Fibroblast of peridontal ligament (primary cell): ENCODE measurements at regions not wholly inside any gene's neighbourhood (a gene's known extent, or its start where the extent isn't known, plus 50 kb on each side); places are given as distances from the start of the nearest gene placed in this dataset.
A peak's percentile ranks its signal among the peaks of the same experiment; 100 is the strongest.

Experiments
- DNase-seq: peaks from one replicate; pipeline ENCODE4 v3.0.0-alpha.2; 2010; ENCODE audit errors: extremely low read depth

- DNase-seq: peak; percentile 64
Observed at GRCh38 chr18:54020966-54021365, 203.5 kb downstream of the MBD2 start.

DNA sequence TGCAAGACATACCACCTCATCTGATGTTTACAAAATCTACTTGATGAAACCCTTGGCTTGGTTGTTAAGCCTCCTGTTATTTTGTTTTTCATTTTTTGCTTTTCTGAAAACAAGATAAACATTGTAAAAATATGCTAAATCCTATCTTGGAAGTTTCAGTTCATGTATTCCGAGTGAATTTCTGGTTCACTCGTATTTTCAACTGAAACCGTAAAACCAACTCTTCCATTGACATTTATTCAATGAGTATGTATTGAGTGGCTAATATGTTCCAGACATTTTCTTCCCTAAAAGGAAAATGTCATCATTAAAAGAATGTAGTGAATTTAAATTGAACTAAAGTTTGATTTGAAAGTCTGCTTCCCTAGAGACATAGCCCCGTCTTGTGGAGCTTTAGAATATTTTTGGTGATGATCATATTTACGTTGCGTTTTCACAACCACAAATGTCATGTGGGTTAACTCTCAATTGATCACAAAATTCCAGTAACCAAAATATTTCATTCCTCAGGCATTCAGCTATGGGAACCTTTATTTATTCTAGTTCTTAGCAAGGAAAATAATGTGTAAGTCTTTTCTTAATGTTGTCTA is 204.2 kb downstream of the MBD2 start:
- peak; percentile 98 for DNase-seq

DNA sequence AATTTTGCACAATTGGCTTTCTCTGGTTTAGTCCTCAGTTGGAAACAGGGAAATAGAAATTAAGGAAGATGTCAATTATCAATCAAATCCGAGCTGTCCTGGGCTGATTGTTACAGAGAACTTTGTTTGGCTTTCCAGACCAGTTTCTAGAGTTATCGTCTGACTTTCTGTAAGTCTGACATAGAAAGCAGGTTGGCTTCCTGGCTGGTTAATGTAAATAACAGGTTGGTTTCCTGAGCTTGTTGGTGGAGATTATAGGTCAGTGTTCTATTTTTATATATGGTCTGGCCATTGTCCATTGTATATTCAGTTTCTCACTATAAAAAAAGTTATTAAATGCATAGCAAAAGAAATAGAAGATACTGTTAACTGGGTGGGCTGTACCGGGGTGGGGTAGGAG is 204.8 kb downstream of the MBD2 start:
- peak; percentile 39 for DNase-seq

DNA sequence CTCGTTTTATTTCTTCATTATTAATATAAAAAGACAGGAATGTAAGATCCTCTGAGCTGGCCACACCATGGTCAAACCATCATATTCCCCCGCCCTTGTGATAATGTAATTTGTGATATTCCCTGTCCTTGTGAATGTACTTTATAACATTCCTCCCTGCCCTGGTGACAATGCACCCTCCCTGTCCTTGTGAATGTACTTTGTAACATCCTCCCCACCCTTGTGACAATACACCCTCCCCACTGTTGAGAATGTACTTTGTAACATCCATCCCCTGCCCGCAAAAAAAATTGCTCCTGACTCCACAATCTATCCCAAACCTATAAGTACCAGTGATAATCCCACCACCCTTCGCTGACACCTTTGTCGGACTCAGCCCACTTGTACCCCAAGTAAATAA is 211.0 kb downstream of the MBD2 start:
- no peak for DNase-seq

DNA sequence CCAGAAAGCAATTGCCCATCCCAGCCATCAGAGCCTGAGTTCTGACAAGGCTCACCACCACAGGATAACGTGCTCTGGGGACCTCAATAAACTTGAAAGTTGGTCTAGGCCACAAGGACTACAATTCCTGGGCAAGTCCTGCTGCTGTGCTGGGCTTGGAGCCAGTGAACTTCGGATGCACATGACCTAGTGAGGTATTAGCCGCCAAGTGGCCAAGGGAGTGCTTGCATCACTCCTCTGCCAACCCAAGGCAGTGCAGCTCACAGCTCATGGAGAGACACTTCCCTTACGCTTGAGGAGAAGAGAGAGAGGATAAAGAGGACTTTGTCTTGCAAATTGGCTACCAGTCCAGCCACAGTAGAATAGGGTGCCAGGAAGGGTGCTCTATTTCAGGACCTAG is 219.6 kb downstream of the MBD2 start:
- DNase-seq: peak; percentile 35

GRCh38 chr18:54003195-54003594 is 221.3 kb downstream of the MBD2 start:
- no peak for DNase-seq

DNA sequence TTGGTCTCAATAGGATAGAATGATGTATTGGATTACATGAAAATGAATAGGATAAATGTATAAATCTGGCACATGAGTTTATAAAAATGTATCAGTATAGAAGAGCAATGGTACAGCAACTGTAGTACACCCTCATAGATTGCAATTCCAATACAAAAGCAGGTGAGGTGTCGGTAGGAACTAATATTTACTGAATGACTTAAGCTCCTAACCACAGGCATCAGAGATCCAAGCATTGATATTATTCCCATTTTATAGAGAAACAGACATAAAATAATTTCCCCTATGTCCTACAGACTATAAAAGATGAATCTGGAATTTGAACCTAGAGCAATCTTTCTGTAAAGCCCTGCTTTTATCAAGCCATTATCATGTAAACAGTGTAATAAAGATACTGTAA is 227.4 kb downstream of the MBD2 start:
- no peak for DNase-seq

DNA sequence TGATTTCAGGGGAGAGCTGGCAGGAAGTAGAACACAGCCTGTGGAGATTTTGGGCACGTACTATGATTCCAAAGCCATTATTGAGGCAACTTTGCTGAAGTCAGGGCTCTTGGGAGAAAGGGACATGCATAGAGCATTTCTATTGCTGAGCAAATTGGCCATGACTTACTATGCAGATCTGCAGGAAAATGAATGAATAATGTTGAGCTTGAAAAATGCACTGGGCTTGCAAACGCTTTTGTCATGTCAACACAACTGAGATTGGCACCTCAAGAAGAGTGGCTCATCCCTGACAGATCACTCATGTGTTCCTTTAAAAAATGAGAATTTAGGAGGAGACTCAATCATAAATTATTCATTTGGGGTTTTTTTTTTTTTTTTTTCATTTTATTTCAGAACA is 230.5 kb downstream of the MBD2 start:
- no peak for DNase-seq

DNA sequence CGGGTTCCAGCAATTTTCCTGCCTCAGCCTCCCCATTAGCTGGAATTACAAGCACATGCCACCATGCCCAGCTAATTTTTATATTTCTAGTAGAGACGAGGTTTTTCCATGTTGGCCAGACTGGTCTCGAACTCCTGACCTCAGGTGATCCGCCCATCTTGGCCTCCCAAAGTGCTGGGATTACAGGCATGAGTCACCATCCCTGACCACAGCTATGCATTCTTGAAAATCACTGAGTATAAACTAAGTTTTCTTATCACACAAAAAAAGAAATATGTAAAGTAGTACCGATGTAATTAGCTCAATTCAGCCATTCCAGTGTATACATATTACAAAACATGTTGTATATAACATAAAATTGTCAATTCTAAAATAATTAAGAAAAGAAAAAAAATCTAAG is 232.7 kb downstream of the MBD2 start:
- DNase-seq: peak; percentile 85

DNA sequence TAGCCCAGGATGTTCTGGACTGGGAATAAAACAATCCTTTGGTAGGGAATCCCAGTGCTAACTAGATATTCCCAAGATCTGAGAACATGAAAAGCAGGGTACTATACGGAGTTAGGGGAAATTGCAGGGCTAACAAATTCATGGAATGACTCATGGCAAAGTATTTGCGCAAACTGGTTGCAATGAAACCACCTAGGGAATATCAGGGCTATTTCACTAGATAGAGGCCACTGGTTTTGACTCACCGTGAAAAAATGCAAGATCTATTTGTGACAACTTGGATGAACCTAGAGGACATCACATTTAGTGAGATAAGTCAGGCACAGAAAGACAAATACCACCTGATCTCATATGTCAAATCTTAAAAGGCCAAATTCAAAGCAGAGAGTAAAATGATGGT is 233.3 kb downstream of the MBD2 start:
- peak; percentile 98 for DNase-seq

DNA sequence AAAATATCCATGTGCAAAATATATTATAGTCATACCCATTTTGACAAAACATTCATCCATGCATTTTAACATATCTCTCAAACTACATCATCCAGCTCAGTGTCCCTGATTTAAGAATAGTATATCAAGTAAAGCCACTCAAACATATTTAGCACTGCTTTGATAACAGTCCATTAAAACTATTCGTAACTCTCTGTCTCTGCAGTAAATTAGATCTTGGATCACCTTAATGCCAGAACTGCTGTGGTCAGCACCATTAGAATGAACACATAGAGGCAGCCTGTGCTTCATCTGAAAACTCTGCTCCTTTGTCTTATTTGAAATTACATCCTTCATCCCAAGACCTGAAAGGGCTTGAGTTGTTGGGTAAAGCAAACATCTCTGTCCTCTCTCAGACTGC is 234.0 kb downstream of the MBD2 start:
- no peak for DNase-seq

- no peak for DNase-seq
Observed at GRCh38 chr18:53984021-53984420, 240.4 kb downstream of the MBD2 start.

- DNase-seq: no peak
Observed at GRCh38 chr18:53971331-53971730, 253.1 kb downstream of the MBD2 start.

- DNase-seq: no peak
Observed at GRCh38 chr18:53952700-53953099, 271.8 kb downstream of the MBD2 start.

DNA sequence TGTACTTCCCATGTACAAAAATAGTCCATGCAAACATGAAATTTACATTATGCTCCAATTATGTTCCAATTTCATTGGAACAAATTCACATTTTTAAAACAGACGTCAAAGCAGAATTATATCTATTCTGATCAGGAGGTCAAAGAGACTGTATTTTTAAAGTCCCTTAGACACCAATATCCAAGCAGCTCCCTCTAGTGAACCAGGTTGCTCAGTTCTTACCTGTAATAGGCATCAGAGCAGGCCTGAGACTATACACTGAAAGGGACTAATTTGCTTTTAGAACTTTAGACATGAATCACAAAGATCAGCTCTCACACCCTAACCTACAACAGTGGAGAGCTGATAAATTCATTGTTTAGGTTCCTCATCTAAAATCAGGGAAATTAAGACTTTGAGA is 273.9 kb downstream of the MBD2 start:
- DNase-seq: no peak

DNA sequence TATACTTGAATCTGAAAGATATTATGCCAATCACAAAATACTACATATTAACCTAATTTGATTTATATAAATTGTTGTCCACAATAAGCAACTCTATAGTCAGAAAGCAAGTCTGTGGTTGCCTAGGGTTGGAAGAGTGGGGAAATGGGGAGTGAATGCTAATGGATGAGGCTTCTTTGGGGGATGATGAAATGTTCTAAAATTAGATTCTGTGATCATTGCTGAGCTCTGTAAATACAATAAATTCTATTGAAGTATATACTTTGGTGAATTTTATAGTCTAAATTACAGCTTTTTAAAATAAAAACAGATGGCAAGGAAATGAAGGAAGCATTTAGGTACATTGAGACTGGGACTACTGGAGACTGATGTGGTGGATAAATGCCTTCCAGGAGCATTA is 275.5 kb downstream of the MBD2 start:
- DNase-seq: peak; percentile 49

GRCh38 chr18:53947092-53947640 is 277.3 kb downstream of the MBD2 start:
- DNase-seq: no peak

- DNase-seq: peak; percentile 52
Observed at GRCh38 chr18:53946594-53946993, 277.9 kb downstream of the MBD2 start.

GRCh38 chr18:53944721-53945120 is 279.7 kb downstream of the MBD2 start:
- no peak for DNase-seq

DNA sequence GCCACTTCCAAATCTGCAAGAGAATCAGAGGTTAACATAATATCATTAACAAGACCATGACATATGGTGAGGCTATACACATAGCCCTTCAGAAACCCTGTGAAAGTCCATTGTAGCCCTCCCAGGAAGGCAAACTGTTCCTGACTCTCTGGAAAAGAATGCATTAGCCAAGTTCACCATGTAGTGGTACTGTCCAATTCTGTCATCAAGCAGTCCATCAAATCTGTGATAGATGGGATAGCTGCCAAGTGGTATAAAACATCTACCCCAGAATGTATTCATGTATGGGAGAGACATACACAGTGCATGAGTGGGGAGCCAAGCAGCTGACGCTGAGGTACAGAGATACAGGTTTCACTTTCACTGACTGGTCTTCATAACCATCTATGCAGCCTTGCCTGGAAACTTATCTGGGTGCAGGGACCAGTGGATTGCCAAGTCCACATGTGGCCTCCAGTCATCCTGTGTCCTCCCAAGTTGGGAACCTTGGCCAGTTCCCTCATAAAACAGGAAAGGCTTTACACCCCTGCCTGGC is 281.1 kb downstream of the MBD2 start:
- DNase-seq: no peak

DNA sequence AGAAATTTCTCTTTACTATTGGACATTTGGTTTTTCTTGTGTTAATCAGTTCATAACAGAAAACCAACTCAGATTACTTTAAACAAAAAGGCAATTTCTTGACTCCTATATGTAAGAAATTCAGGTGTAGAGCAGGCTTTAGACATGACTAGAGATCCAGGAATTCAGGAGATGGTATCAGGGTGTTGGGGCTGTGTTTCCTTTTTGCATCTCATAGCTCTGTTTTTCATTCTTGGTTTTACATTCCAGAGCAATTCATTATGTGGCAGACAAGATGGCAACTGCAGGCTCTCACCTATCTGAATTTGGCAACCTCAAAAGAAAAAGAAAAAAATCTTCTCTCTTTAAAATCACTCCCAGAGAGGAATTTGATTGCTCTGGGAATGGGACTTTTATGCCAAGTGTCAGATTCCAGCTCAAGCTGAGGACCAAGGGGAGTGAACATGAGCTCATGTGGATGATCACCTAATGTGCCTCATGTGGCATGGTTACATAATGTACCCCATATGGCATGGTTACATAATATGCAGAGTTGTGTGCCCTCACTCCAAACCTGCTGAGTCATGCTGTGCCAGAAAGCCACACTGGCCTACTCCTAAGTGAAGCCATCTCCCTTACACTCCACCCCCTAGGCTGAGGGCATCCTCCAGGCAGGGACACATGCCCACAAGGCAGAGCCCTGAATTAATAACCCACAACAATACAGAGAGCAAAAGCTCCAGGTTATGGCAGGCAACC is 282.7 kb downstream of the MBD2 start:
- DNase-seq: peak; percentile 73

DNA sequence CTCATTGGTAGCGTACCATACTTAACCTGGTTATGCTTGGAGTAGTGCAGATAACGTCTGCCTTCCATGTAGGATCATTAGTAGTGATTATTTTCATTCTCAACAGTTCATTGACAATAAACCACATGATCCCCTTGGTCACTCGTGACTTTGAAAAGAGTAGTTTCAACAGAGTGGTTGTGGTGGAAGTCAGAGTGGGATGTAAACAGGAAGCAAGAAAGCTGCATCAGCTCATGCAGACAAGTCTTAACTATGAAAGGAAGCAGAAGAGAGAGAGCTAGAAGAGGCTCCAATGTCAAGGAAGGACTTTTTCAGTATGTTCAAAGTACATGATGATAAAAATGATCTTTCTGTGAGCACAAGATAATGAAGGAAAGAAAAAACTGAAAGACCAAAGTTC is 287.4 kb downstream of the MBD2 start:
- no peak for DNase-seq

DNA sequence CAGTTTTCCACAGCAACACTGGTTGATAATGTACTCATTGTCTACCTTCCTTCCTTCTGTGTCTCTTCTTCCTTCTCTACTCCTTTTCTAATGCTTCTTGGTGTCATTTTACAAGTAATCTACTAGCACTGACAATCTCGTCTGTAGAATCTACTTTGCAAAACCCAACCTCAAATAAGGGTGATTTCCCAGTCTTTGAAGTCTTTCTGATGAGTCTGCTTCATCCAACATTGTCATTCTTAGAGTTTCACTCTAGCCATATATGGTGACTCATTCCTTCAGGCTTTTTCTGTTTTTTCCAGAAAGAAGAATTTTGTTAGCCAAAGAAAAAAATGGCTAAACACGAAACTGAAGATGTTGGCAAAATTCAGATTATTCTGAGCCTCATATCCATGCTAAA is 288.7 kb downstream of the MBD2 start:
- peak; percentile 11 for DNase-seq
